AG09319 (cell line): ENCODE measurements at regions not wholly inside any gene's neighbourhood (a gene's known extent, or its start where the extent isn't known, plus 50 kb on each side); places are given as distances from the start of the nearest gene placed in this dataset.
"Not testable (repeated sequence)": the region's sequence is repeated elsewhere in the genome, so short reads cannot be mapped to it uniquely, and the experiment has no call there.

Experiments used
- DNase-seq: peaks from one replicate; pipeline ENCODE4 v3.0.0-alpha.2; 2010; ENCODE audit warnings: low read depth; ENCODE audit errors: extremely low read depth
- TF ChIP-seq, protein P1 (sequence below): IDR thresholded peaks from 2 replicates; pipeline ENCODE4 v1.5.1; 2011; ENCODE audit warnings: low read depth, mild to moderate bottlenecking, inconsistent platforms, low read length, moderate library complexity

DNA sequence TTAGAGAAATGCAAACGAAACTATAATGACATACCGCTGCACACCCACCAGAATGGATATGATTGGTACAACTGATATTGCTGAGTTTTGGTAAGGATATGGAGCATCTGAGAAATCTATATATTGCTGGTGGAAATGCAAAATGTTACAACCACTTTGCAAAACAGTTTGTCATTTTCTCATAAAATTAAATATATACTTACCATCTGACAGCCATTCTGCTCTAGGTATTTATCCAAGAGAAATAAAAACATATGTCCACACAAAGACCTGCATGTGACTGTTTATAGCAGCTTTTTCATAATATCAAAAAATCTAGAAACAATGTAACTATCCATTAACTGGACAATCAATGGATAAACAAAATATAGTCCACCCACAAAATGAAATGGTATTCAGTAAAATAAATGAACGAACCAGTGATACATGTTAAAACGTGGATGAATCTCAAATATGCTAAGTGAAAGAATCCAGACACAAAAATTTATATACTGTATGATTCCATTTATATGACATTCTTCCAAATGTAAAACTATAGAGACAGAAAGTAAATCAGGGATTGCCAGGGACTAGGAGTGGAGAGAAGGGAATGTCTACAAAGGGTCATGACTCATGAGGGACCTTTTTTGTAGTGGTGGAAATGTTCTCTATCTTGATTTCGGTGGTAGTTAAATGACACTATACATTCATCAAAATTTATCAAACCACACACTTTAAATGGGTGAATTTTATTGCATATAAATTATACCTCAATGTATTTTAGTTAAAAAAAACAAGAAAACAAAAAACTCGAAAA, 312.0 kb upstream of the GLI3 start:
- TF ChIP-seq, protein P1, sequence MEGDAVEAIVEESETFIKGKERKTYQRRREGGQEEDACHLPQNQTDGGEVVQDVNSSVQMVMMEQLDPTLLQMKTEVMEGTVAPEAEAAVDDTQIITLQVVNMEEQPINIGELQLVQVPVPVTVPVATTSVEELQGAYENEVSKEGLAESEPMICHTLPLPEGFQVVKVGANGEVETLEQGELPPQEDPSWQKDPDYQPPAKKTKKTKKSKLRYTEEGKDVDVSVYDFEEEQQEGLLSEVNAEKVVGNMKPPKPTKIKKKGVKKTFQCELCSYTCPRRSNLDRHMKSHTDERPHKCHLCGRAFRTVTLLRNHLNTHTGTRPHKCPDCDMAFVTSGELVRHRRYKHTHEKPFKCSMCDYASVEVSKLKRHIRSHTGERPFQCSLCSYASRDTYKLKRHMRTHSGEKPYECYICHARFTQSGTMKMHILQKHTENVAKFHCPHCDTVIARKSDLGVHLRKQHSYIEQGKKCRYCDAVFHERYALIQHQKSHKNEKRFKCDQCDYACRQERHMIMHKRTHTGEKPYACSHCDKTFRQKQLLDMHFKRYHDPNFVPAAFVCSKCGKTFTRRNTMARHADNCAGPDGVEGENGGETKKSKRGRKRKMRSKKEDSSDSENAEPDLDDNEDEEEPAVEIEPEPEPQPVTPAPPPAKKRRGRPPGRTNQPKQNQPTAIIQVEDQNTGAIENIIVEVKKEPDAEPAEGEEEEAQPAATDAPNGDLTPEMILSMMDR, result no peak
- DNase-seq, result no peak

DNA sequence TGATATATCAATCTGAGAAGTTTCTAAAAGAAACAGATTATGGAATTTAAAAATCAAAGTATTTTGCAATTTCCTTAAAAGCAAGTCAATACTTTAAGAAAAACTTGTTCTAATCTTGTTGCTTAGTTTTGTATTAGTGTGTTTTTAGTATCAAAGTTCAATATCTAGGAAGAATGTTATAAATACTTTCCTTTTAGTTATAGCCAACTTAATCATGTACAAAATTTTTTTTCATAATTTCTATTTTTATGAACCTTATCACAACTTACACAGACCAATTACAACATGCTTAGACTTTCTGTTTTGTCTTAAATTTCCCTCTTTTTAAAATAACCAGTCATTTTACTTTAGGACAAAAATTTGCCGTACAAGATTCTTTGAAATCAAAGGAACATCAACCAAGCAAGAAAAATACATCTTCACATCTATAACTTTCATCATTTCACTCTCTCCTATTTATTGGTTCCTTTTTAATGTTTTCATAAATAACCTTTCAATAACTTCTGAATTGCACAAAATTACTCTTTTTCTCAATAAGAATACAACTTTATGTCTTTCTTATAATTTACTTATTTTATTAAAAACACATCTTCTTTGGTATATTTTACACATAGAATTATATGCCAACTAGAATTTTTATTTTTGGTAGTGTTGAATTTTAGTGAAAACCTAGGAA, 308.2 kb upstream of the GLI3 start:
- no peak for DNase-seq
- TF ChIP-seq, protein P1, result no peak

DNA sequence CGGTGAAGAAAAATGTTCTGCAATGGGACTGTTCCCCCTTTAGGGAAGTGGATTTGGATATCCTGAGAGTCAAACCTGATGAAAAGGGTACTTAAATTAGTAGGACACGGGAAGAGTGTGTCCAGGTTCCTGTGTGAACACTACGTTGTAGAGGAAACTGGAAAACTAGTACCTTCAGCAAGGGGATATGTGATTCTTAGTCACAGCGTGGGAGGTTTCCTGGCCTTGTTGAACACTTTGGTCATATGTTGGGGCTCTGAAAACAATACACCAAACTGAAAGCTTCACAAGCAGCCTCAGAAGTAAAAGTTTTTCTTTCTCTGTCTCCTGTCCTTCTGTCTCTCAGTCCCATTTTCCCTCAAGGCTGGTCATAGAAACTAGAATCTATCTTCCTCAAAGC, 306.9 kb upstream of the GLI3 start:
- TF ChIP-seq, protein P1, result no peak
- no peak for DNase-seq

DNA sequence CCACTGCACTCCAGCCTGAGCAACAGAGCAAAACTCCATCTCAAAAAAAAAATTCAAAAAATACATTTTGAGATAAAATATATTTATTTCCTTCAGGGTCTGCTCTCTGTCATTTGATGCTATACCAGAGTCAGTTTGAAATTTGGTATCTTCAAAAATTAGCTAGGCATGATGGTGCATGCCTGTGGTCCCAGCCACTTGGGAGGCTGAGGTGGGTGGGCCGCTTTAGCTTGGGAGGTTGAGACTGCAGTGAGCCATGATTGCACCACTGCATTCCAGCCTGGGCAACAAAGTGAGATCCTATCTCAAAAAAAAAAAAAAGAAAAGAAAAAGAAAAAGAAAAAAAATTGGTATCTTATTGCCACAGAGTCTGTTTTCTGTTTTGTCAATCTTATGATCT, 305.4 kb upstream of the GLI3 start:
- DNase-seq, result not testable (repeated sequence)

DNA sequence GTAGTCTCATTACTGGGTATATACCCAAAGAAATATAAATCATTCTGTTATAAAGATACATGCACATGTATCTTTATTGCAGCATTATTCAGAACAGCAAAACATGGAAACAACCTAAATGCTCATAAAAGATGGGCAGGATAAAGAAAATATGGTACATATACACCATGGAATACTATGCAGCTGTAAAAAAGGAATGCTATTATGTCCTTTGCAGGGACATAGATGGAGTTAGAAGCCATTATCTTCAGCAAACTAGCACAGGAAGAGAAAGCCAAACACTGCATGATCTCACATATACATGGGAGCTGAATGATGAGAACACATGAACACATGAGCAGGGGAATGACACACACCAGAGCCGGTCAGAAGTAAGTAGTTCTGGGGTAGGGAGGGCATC, 297.4 kb upstream of the GLI3 start:
- no peak for DNase-seq
- TF ChIP-seq, protein P1, result no peak

- TF ChIP-seq, protein P1, result no peak
- no peak for DNase-seq
Observed at GRCh38 chr7:42527004-42527403, 290.0 kb upstream of the GLI3 start.

- DNase-seq, result no peak
- TF ChIP-seq, protein P1, result no peak
Observed at GRCh38 chr7:42522227-42522991, 285.4 kb upstream of the GLI3 start.
